ENCODE measurements at regions not wholly inside any gene's neighbourhood (a gene's known extent, or its start where the extent isn't known, plus 50 kb on each side); places are given as distances from the start of the nearest gene placed in this dataset.

- no peak overlapping the region for H3K27ac ChIP-seq
- H3K9me3 ChIP-seq: no peaks in the 10 kb centered on the region
- TF ChIP-seq CTCF (IDR thresholded peaks at IDR 0.05): no peak
- no peak for TF ChIP-seq POLR2A (IDR thresholded peaks at IDR 0.05)
- no peak for DNase-seq
- 59 to 67% methylated on average over 8 of the region's 8 CpGs for WGBS, 2 donors
- no peak overlapping the region for H3K4me3 ChIP-seq
- no peaks in the 10 kb centered on the region for H3K27me3 ChIP-seq
- no peaks in the 10 kb centered on the region for H3K4me1 ChIP-seq
- H3K36me3 ChIP-seq: no peaks in the 10 kb centered on the region
- intact Hi-C loops (cut with DNase I): no loop called here
These were observed 183.7 kb downstream of the CD109 start for GRCh38 chr6:73879501-73880293.

GRCh38 chr6:73878403-73878802, 182.4 kb downstream of the CD109 start:
- Histone ChIP-seq H3K27me3 (no peaks in the 10 kb centered on the region), H3K4me1 (no peaks in the 10 kb centered on the region), H3K9me3 (no peaks in the 10 kb centered on the region), H3K36me3 (no peaks in the 10 kb centered on the region), H3K27ac (no peak overlapping the region), H3K4me3 (no peak overlapping the region)
- TF ChIP-seq CTCF (IDR thresholded peaks at IDR 0.05): no peak
- TF ChIP-seq POLR2A (IDR thresholded peaks at IDR 0.05): no peak
- no peak for DNase-seq
- intact Hi-C loops (cut with DNase I): no loop called here

Small RNAs in the stretch of these regions (small RNA-seq; reads per million reads assigned to genes)
- gene AL356277.1 (0 reads per million in 4 donors), gene TXNP7 (0 reads per million in 4 donors)
